ENCODE measurements at regions not wholly inside any gene's neighbourhood (a gene's known extent, or its start where the extent isn't known, plus 50 kb on each side); places are given as distances from the start of the nearest gene placed in this dataset.
"Not testable (repeated sequence)": the region's sequence is repeated elsewhere in the genome, so short reads cannot be mapped to it uniquely, and the experiment has no call there.

DNA sequence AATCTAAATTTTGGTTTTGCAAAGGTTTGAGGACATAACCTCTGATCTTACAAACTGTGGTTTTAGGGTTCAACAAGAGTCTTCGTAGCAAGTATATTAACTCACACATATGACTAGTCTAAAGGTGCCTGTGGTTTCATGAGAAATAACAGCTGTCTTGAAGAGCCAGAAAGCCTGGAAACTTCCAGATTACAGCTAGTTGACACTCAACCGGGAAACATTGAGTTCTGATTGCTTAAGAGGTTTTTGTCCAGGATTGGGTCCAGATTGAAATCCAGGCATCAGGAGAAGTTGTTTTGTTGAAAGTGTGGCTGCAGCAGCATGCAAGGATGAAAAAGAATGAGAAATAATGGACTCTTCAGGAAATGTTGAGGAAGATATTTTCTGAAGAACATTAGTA is 69.9 kb downstream of the TSPY2 start:
- H3K27ac ChIP-seq; H3K36me3 ChIP-seq; H3K27me3 ChIP-seq; H3K4me1 ChIP-seq; H3K4me3 ChIP-seq; DNase-seq; H3K9me3 ChIP-seq; intact Hi-C loops (cut with DNase I): not testable (repeated sequence)
- no CpG with 5 or more reads among the region's 2 CpGs for WGBS, 2 donors
- peak in 1 of 8 donors; percentile 29 for ATAC-seq

- ATAC-seq = not testable (repeated sequence)
- WGBS, 2 donors = no CpG with 5 or more reads among the region's 4 CpGs
Observed at GRCh38 chrY:6316419-6316818, 70.4 kb downstream of the TSPY2 start.

DNA sequence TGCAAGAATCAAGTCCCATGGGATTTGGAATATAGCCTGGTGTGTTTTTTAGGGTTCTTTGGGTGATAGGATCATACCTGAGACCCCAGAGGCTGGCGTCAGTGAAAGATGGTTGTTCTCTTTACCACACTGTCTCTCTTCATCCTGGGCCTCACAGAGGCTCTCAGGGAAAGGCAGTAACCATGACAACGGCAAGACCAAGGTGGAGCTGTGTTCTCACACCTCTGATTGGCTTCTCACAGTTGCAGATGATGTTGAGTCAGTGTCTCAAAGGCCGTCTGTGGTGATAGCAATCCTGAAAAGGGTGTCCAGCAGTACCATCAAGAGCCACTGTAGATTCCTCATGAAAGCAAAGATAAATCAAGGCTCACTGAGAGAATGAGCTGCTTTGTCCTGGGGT is 120.4 kb downstream of the TSPY2 start:
- ATAC-seq; H3K36me3 ChIP-seq; H3K9me3 ChIP-seq; H3K4me1 ChIP-seq; DNase-seq; H3K27me3 ChIP-seq; H3K27ac ChIP-seq; intact Hi-C loops (cut with DNase I); H3K4me3 ChIP-seq: not testable (repeated sequence)
- WGBS, 2 donors = no CpG with 5 or more reads among the region's 3 CpGs

More at GRCh38 chrY:6316419-6316818, 70.4 kb downstream of the TSPY2 start:
- H3K4me1 ChIP-seq; H3K36me3 ChIP-seq; H3K27me3 ChIP-seq; H3K9me3 ChIP-seq; H3K27ac ChIP-seq; DNase-seq; intact Hi-C loops (cut with DNase I); H3K4me3 ChIP-seq: not testable (repeated sequence)

DNA sequence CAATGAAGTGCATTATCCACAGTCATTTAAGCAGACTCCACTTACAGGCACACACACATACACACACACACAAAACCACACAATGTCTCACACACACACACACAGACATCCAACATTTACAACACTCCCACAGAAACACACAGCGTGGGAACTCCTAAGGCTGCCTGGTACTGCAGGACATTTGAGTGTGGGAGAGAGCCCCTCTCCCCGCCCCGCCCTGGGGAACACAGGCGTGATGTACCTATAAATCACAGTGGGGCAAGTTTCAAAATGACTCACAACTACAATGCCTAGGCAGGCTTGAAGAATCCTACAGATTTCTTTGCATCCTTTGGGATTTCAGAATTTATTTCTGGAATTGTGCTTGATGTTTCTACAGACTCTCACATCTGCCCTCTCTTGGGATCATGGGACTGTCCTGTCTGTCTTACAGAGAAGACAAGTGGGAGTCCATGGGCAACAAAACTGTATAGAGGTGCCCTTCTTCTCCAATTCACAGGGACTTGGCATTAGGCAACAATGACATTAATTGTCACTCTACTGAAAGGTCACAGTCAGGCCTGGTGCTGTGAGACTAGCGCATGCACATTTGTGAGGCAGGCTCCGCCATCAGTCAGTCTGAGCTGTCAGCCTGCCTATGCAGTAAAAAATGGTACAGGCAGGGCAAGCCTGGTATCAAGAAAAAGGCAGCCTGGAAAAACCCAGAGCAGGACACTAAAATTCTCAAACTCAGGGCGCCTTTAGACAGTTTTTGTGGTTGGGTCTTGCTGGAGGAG is 136.6 kb downstream of the TSPY2 start:
- H3K27me3 ChIP-seq; H3K36me3 ChIP-seq; H3K4me3 ChIP-seq; H3K4me1 ChIP-seq; ATAC-seq; DNase-seq; intact Hi-C loops (cut with DNase I); H3K9me3 ChIP-seq; H3K27ac ChIP-seq: not testable (repeated sequence)
- WGBS, 2 donors = 85% methylated on average over 4 of the region's 7 CpGs; no CpG with 5 or more reads in 1 of the 2 donors

GRCh38 chrY:6388658-6389057 is 142.6 kb downstream of the TSPY2 start:
- no CpG with 5 or more reads among the region's 6 CpGs for WGBS, 2 donors
- ATAC-seq; DNase-seq; H3K27ac ChIP-seq; intact Hi-C loops (cut with DNase I); H3K27me3 ChIP-seq; H3K4me3 ChIP-seq; H3K9me3 ChIP-seq; H3K36me3 ChIP-seq; H3K4me1 ChIP-seq: not testable (repeated sequence)

DNA sequence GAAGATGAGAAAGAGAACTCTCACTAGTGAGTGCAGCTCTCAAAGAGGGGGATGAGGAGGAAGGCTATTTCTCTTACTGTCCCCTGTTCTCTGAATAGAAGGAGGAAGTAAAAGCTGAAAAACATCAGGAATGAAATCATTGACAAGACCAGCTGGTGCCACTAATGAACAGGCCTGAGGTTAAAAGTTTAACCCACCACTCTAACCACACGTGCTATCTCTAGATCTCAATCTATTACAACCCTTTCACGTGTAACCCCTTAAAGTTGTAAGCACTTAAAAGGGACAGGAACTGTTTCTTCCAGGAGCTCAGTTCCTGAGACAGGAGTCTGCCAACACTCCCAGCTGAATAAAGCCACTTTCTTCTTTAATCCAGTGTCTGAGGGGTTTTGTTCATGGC is 143.5 kb downstream of the TSPY2 start:
- ATAC-seq; H3K4me3 ChIP-seq; DNase-seq; intact Hi-C loops (cut with DNase I); H3K4me1 ChIP-seq; H3K36me3 ChIP-seq; H3K27ac ChIP-seq; H3K9me3 ChIP-seq; H3K27me3 ChIP-seq: not testable (repeated sequence)
- no CpG with 5 or more reads among the region's 2 CpGs for WGBS, 2 donors

DNA sequence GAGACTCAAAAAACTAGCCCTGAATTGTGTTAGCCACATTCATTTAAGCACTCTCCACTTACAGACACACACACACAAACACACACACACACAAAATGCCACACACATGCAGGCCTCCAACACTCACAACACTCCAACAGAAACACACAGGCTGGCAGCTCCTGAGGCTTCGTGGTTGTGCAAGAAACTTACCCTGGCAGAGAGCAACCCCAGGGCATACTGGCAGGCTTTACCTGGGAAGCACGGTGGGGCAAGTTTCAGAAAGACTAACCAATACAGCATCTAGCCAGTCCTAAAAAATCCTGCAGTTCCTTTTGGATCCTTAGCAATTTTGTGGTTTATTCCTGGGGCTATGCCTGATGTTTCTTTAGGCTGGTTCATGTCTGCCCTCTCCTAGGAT is 146.2 kb downstream of the TSPY2 start:
- H3K4me3 ChIP-seq; ATAC-seq; H3K27me3 ChIP-seq; H3K9me3 ChIP-seq; H3K27ac ChIP-seq; H3K36me3 ChIP-seq; H3K4me1 ChIP-seq; intact Hi-C loops (cut with DNase I); DNase-seq: not testable (repeated sequence)
- no CpG with 5 or more reads among the region's 2 CpGs for WGBS, 2 donors

- WGBS, 2 donors = no CpG with 5 or more reads among the region's 4 CpGs
- H3K4me3 ChIP-seq; DNase-seq; H3K4me1 ChIP-seq; H3K36me3 ChIP-seq; intact Hi-C loops (cut with DNase I); ATAC-seq; H3K9me3 ChIP-seq; H3K27ac ChIP-seq; H3K27me3 ChIP-seq: not testable (repeated sequence)
Observed at GRCh38 chrY:6393242-6393641, 147.2 kb downstream of the TSPY2 start.

GRCh38 chrY:6395042-6395441 is 149.0 kb downstream of the TSPY2 start:
- intact Hi-C loops (cut with DNase I); H3K27me3 ChIP-seq; ATAC-seq; H3K4me3 ChIP-seq; DNase-seq; H3K27ac ChIP-seq; H3K4me1 ChIP-seq; H3K9me3 ChIP-seq; H3K36me3 ChIP-seq: not testable (repeated sequence)
- no CpG with 5 or more reads among the region's 6 CpGs for WGBS, 2 donors

GRCh38 chrY:6401871-6402270 is 155.8 kb downstream of the TSPY2 start:
- intact Hi-C loops (cut with DNase I); H3K27me3 ChIP-seq; H3K4me1 ChIP-seq; H3K36me3 ChIP-seq; H3K27ac ChIP-seq; H3K9me3 ChIP-seq; DNase-seq; H3K4me3 ChIP-seq; ATAC-seq: not testable (repeated sequence)
- no CpG with 5 or more reads among the region's 2 CpGs for WGBS, 2 donors

DNA sequence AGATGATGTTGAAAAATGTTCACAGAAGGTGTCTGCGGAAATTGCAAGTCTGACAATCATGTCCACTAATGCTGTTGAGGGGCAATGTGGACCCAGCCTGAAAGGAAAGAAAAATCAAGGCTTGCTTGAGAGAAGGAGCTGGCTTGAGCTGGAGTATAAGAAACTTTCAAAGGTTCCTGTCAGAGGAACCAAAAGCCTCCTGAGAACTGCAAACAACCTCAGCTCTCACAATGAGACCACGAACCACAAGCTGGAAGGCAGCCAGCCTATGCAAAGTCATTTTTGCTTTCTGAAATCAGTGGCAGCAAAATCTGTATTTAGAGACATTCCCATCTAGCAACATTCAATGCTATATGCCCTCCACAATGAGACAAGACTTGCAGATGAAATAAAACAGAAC is 160.8 kb downstream of the TSPY2 start:
- intact Hi-C loops (cut with DNase I); H3K9me3 ChIP-seq; H3K4me3 ChIP-seq; H3K27me3 ChIP-seq; H3K36me3 ChIP-seq; ATAC-seq; DNase-seq; H3K4me1 ChIP-seq; H3K27ac ChIP-seq: not testable (repeated sequence)
- no CpG with 5 or more reads among the region's 2 CpGs for WGBS, 2 donors

DNA sequence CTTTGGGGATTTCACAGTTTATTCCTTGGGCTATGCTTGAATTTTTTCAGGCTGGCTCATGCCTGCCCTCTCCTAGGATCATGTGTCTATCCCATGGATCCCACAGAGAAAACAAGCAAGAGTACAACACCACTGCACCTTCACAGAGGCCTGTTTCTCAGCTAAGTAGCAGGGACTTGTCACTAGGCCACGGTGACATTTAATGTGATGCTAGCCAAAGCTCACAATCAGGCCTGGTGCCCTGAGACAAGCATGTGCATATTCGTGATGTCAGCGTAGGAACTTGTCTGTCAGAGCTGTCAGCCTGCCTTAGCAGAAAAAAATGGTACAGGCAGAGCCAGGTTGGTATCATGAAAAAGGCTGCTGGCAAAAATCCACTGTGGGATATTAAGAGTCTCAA is 173.1 kb downstream of the TSPY2 start:
- peak in 1 of 8 donors; percentile 31 for ATAC-seq
- intact Hi-C loops (cut with DNase I); DNase-seq; H3K36me3 ChIP-seq; H3K27ac ChIP-seq; H3K4me1 ChIP-seq; H3K4me3 ChIP-seq; H3K9me3 ChIP-seq; H3K27me3 ChIP-seq: not testable (repeated sequence)
- WGBS, 2 donors = no CpG with 5 or more reads among the region's 3 CpGs

All from heart right ventricle (tissue), 16 donors.